Naive thymus-derived CD8-positive, alpha-beta T cell (primary cell): ENCODE measurements at regions not wholly inside any gene's neighbourhood (a gene's known extent, or its start where the extent isn't known, plus 50 kb on each side); places are given as distances from the start of the nearest gene placed in this dataset.

Experiments used
- ATAC-seq, 2 donors: fragments of 150-1000 bp; cut with Tn5 transposase in 1 of 2; sonication (Bioruptor Pico), chemical (Tn5 transposase) in 1 of 2; 1 replicate in 1 of 2; 2 replicates in 1 of 2; pipeline ENCODE4 v1.10.0; 2021; ENCODE audit warnings: mild to moderate bottlenecking in 2 of 2, moderate library complexity in 2 of 2
- POLR2A ChIA-PET: fragments of 350-600 bp; sonication (Branson Sonifier 250); formaldehyde crosslinking; loops from one replicate; lab custom pipeline; 2021; ENCODE audit warnings: antibody characterized with exemption; lab: Charles Lee
- DNase-seq, 10 donors: peaks; one replicate each; pipeline versions ENCODE4 v3.0.0 to v3.0.0-alpha.2; 2020 to 2022
- H3K27ac Mint-ChIP-seq, 10 donors: one replicate each; pipeline ENCODE4 v1.8.0; 2020 to 2022; ENCODE audit warnings: mild to moderate bottlenecking in 10 of 10, mixed read lengths in 10 of 10, moderate library complexity in 4 of 10, inconsistent platforms in 1 of 10
- H3K27me3 Mint-ChIP-seq, 5 donors: one replicate each; pipeline ENCODE4 v1.8.0; 2021 to 2022; ENCODE audit warnings: mixed read lengths in 5 of 5
- H3K36me3 Mint-ChIP-seq, 3 donors: one replicate each; pipeline ENCODE4 v1.8.0; 2020 to 2022; ENCODE audit warnings: mixed read lengths in 3 of 3, mild to moderate bottlenecking in 2 of 3, inconsistent platforms in 1 of 3
- H3K4me1 Mint-ChIP-seq, 4 donors: one replicate each; pipeline ENCODE4 v1.8.0; 2021 to 2022; ENCODE audit warnings: mixed read lengths in 4 of 4
- H3K4me3 Mint-ChIP-seq, 10 donors: one replicate each; pipeline ENCODE4 v1.8.0; 2020 to 2022; ENCODE audit warnings: mild to moderate bottlenecking in 10 of 10, mixed read lengths in 10 of 10, moderate library complexity in 6 of 10, inconsistent platforms in 1 of 10
- H3K9me3 Mint-ChIP-seq, 9 donors: one replicate each; pipeline ENCODE4 v1.8.0; 2020 to 2022; ENCODE audit warnings: mixed read lengths in 9 of 9, mild to moderate bottlenecking in 3 of 9, inconsistent platforms in 1 of 9, moderate library complexity in 1 of 9

DNA sequence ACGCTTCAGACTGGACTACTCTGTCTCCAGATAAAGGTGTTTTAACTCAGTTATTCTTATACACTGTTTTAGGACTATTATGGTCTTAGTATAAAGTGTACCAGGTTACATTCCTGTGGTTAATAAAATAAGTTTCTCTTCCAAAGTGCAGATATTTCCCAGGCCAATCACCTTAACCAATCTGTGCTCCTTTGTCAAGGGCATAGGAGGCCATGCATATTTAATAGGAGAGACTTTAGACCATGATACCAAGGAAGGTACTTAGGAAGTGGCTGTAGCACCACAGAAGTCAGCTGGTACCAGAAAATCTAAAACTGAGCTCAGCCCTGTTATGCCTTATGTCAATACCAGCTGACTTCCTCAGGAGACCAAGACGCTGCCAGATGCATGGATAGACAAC, 226.5 kb upstream of the TMEM72 start:
- peaks cover 0 to 9% (median 0%) of the 10 kb centered on the region in 5 donors for H3K27me3 Mint-ChIP-seq
- H3K4me3 Mint-ChIP-seq: no peak overlapping the region
- no peaks in the 10 kb centered on the region for H3K36me3 Mint-ChIP-seq
- H3K4me1 Mint-ChIP-seq: no peaks in the 10 kb centered on the region
- POLR2A ChIA-PET: no interaction called here
- ATAC-seq (no peak), DNase-seq (no peak)
- H3K27ac Mint-ChIP-seq: no peak overlapping the region
- no peaks in the 10 kb centered on the region for H3K9me3 Mint-ChIP-seq

DNA sequence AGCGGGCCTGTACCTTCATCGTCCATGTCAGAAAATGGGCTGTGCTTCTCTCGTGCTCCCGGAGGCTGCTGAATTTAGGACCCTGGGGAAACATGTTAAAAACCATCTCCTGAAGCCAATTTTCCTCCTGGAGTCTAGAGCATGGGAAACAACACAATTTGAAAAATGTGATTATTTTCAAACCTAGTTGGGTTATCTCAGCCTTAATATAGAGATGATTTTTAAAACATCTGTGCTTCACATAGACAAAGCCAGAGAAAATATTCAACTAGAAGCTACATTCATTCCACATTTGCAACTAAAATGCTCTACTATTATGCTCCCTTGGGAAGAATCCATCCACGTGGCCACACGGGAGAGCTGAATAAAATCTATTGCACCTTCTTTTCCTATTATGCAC, 225.9 kb upstream of the TMEM72 start:
- no peak for DNase-seq
- H3K27me3 Mint-ChIP-seq: peaks cover 0 to 11% (median 0%) of the 10 kb centered on the region in 5 donors
- H3K4me1 Mint-ChIP-seq: no peaks in the 10 kb centered on the region
- H3K36me3 Mint-ChIP-seq: no peaks in the 10 kb centered on the region
- no peak overlapping the region for H3K27ac Mint-ChIP-seq
- no peak overlapping the region for H3K4me3 Mint-ChIP-seq
- H3K9me3 Mint-ChIP-seq: no peaks in the 10 kb centered on the region
- POLR2A ChIA-PET: no interaction called here
- no peak for ATAC-seq

DNA sequence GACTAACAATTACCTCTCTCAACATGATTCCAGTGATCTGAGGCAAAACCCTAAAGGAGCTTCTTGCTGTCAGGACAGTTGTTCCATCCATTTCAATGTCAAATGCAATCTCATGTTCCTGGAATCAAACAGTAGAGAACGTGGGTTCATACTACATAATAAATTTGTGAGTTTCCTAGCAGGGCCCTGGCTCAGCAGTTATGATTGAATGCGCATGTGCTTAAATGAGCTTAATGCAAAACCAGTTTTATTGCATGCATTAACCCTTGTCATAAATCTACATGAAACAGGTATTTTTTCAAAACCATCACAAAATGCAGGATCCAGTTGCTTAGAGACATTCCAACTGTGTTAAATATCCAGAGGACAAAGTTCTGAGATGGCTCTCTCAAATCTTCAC, 225.4 kb upstream of the TMEM72 start:
- Mint-ChIP-seq H3K4me1 (no peaks in the 10 kb centered on the region), H3K36me3 (no peaks in the 10 kb centered on the region), H3K27ac (no peak overlapping the region), H3K9me3 (no peaks in the 10 kb centered on the region), H3K4me3 (no peak overlapping the region), H3K27me3 (peaks cover 0 to 10% (median 0%) of the 10 kb centered on the region in 5 donors)
- POLR2A ChIA-PET: no interaction called here
- ATAC-seq (no peak), DNase-seq (no peak)

DNA sequence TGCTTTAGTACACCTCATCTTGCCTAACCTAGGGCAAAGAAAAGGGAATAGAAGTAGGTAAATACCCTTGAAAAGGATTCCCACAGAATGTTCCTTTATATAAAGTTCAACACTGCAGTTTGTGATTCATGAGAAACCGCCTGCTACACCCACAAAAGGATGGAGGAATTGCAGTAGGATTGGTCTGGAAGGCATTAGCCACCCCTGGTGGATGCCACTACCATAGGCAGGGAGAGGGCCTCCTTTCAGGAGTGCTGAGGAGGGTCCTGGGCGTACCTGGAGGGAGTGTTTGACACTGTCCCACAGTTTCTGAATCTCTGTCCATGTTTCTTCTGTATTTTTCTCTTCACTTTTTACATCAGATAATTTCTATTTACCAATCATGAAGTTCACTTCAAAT, 221.8 kb upstream of the TMEM72 start:
- H3K27ac Mint-ChIP-seq: no peak overlapping the region
- no peak overlapping the region for H3K4me3 Mint-ChIP-seq
- H3K36me3 Mint-ChIP-seq: no peaks in the 10 kb centered on the region
- ATAC-seq (no peak), DNase-seq (no peak)
- H3K9me3 Mint-ChIP-seq: peaks cover 0 to 8% (median 0%) of the 10 kb centered on the region in 9 donors
- POLR2A ChIA-PET: no interaction called here
- no peaks in the 10 kb centered on the region for H3K4me1 Mint-ChIP-seq
- H3K27me3 Mint-ChIP-seq: peaks cover 0 to 9% (median 0%) of the 10 kb centered on the region in 5 donors

DNA sequence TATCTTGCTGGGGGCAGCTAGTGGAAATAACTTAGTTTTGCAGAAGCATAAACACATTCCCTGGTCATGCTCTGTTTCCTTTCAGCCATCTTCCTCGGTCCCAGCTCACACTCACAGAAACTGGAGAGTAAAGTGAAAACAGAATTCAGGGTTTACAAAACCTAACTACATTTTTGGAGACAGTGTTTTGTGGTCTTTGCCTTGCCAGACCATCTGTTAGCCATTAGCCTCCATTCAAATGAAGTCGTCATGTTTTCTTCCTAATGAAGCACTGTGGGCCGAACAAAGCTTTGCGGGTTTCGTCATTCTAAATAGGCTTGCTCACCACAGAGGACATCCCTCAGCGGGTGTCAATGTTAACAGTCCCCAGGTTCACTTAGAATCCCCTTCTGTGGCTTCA, 214.6 kb upstream of the TMEM72 start:
- H3K4me1 Mint-ChIP-seq: no peaks in the 10 kb centered on the region

DNA sequence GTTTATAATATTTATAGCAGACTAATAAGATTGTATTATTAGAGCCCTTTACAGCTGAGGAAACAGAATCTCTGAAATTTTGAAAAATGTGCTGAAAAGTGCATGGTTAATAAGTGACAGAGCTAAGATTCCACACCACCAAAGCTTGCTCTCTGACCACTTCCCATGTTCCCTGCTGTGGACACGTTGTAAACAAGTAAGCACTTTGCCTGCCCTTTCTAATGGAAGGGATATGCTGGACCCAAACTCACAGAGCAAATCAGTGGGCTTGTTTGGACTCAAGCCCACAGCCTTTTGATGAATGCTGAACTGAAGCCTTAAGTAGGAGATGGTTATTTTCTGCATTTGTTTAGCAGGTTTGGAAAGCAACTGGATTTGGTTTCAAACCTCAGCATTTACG, 214.0 kb upstream of the TMEM72 start:
- Mint-ChIP-seq H3K4me3 (no peak overlapping the region), H3K36me3 (peaks cover 0 to 3% (median 0%) of the 10 kb centered on the region in 3 donors), H3K9me3 (peaks cover 0 to 26% (median 7%) of the 10 kb centered on the region in 9 donors), H3K27me3 (no peaks in the 10 kb centered on the region), H3K27ac (no peak overlapping the region), H3K4me1 (no peaks in the 10 kb centered on the region)
- POLR2A ChIA-PET: no interaction called here
- DNase-seq (no peak), ATAC-seq (no peak)

More for the DNA sequence above, 214.6 kb upstream of the TMEM72 start:
- Mint-ChIP-seq H3K27me3 (no peaks in the 10 kb centered on the region), H3K27ac (no peak overlapping the region), H3K36me3 (peaks cover 0 to 3% (median 0%) of the 10 kb centered on the region in 3 donors), H3K9me3 (peaks cover 0 to 20% (median 8%) of the 10 kb centered on the region in 9 donors), H3K4me3 (no peak overlapping the region)
- POLR2A ChIA-PET: no interaction called here
- ATAC-seq (no peak), DNase-seq (no peak)

DNA sequence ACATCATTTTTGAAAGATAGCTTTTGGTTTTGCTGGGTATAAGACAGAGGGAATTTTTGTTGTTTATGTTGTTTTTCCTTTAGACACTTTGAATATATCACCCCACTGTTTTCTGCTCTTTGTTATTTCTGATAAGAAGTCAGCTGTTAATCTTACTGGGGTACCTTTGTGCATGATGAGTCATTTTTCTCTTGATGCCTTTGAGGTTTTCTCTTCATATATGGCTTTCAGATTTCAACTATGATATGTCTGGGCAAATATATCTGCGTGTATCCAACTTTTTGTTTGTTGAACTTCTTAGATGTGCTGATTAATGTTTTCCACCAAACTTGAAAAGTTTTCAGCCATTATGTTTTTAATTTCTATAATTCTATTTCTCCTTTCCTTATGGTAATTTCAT, 208.6 kb upstream of the TMEM72 start:
- POLR2A ChIA-PET: no interaction called here
- Mint-ChIP-seq H3K27ac (no peak overlapping the region), H3K27me3 (peaks cover 2 to 11% (median 6%) of the 10 kb centered on the region in 5 donors), H3K4me1 (no peaks in the 10 kb centered on the region), H3K9me3 (peaks cover 9 to 61% (median 27%) of the 10 kb centered on the region in 9 donors), H3K36me3 (peaks cover 0 to 31% (median 0%) of the 10 kb centered on the region in 3 donors), H3K4me3 (no peak overlapping the region)
- DNase-seq (no peak), ATAC-seq (no peak)

DNA sequence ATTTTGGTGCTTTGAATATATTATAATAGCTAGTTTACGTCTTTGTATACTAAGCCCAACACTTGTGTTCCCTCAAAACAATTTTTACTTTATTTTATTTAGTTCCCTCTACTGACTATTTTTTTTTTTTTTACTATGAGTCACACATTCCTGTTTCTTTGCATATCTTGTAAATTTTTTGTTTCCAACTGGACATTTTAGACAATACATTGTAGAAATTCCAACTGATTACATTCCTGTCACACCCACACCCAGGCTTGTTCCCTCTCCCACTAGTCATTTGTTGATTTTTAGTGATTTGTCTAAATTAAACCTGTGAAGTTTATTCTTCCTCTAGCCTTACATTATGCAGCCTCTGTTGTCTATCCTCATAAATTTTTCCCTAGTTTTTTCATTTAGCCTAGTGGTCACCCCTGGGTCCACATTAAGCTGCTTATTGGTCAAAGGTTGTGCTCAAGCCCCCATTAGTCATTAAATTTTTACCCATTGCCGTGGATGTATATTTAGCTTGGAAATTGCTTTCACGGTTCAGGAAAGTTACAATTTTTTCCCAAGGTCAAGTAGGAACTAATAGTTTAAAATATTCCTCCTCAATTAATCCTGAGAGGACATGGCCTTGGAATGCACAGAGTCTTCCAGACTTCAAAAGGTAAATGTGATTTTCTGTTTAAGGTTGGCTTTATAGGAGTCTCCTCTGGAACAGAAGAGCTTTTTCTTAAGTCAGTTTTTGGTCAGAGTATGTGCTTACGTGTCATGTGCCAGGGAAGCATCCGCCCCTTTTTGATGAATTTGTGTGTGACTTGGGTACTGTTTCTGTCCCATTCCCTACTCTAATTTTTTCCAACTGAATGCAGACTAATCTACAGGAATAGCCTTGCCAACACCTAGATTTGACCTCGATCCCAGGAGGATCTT, 207.6 kb upstream of the TMEM72 start:
- POLR2A ChIA-PET: no interaction called here
- no peak for DNase-seq
- H3K27ac Mint-ChIP-seq: no peak overlapping the region
- H3K4me3 Mint-ChIP-seq: no peak overlapping the region
- no peaks in the 10 kb centered on the region for H3K4me1 Mint-ChIP-seq
- peaks cover 2 to 18% (median 10%) of the 10 kb centered on the region in 5 donors for H3K27me3 Mint-ChIP-seq
- H3K9me3 Mint-ChIP-seq: peaks cover 9 to 61% (median 27%) of the 10 kb centered on the region in 9 donors
- no peak for ATAC-seq
- peaks cover 0 to 31% (median 0%) of the 10 kb centered on the region in 3 donors for H3K36me3 Mint-ChIP-seq

DNA sequence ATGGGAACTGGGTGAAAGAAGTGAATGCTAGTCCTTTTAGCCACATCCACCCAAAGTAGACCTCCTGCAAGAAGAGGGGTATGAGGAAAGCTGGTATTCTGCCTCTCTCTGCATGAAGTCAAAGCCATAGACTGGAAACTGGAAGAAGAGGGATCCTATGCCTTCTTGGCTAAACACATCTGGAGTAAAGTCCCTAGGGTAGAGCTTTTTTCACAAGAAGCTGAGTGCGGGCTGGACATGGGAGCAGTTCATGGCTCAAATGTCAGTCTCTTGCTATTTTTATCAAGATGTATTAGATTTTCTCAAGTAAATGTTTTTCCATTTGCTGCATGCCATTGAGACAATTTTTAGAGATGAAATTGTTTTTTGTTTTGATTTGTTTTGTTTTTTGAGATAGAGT, 206.5 kb upstream of the TMEM72 start:
- ATAC-seq (no peak), DNase-seq (no peak)
- peaks cover 0 to 31% (median 0%) of the 10 kb centered on the region in 3 donors for H3K36me3 Mint-ChIP-seq
- POLR2A ChIA-PET: no interaction called here
- H3K4me1 Mint-ChIP-seq: no peaks in the 10 kb centered on the region
- no peak overlapping the region for H3K27ac Mint-ChIP-seq
- H3K4me3 Mint-ChIP-seq: no peak overlapping the region
- H3K27me3 Mint-ChIP-seq: peaks cover 2 to 26% (median 11%) of the 10 kb centered on the region in 5 donors
- H3K9me3 Mint-ChIP-seq: peaks cover 9 to 60% (median 27%) of the 10 kb centered on the region in 9 donors

DNA sequence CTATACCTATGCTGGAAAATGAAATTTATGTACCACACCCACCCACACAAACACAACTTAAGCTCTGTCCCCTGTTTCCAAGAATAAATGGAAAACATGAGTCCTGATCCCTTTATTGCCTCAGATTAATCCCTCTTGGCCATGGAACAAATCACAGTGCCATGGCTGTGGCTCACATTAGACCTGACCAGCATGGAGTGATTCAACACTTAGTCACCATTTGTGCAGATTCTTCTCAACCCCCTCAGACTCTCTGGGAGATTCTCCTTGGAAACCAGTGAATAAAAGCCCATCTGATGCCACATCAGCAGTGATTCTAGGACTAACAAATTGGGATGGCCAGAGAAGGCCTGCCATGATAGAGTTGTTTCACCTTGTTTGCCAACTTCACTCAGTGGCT, 204.4 kb upstream of the TMEM72 start:
- Mint-ChIP-seq H3K4me3 (no peak overlapping the region), H3K27ac (no peak overlapping the region), H3K27me3 (peaks cover 3 to 26% (median 11%) of the 10 kb centered on the region in 5 donors), H3K4me1 (no peaks in the 10 kb centered on the region), H3K9me3 (peaks cover 9 to 39% (median 24%) of the 10 kb centered on the region in 9 donors), H3K36me3 (peaks cover 0 to 28% (median 0%) of the 10 kb centered on the region in 3 donors)
- DNase-seq: no peak
- no peak for ATAC-seq
- POLR2A ChIA-PET: no interaction called here

DNA sequence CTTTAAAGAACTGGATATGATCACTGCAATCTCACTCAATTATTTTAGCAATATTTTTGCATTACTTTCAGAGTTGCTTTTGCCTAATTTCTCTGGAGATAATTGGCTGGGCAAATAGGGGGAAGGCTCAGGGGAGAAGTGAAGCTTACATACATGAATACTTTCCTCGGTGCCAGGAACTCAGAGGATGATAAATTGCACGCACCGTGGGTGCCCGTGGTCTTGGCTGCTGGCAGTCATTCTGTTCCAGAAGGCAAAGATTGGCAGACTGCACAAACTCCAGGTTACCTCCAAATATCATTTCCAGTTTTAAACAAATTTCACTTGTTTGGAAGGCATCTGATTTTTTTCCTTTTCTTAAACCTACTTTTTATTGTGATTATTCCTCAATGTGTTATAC, 197.8 kb upstream of the TMEM72 start:
- Mint-ChIP-seq H3K9me3 (peaks cover 0 to 10% (median 2%) of the 10 kb centered on the region in 9 donors), H3K4me3 (no peak overlapping the region), H3K36me3 (no peaks in the 10 kb centered on the region), H3K27me3 (peaks cover 0 to 19% (median 8%) of the 10 kb centered on the region in 5 donors), H3K4me1 (no peaks in the 10 kb centered on the region), H3K27ac (no peak overlapping the region)
- ATAC-seq (no peak), DNase-seq (no peak)
- POLR2A ChIA-PET: no interaction called here

DNA sequence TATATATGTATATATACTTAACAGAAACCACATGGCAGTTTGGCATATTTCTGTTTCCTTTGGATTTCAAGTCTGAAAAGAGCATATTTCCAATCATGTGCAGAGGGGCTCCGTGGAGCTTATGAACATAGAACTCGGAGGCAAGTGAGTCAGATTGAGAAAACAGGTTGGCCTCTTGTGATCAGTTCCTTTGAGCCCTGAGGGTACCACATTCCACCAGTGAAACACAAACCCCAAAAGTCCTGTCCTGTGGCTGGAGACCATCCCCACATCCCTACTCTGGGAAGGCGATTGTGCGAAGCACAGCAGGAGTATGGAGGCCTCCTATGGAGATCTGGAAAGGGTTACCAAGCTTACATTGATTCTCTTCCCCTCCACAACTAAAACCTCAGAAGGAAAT, 196.7 kb upstream of the TMEM72 start:
- Mint-ChIP-seq H3K27me3 (peaks cover 2 to 9% (median 7%) of the 10 kb centered on the region in 5 donors), H3K36me3 (peaks cover 0 to 8% (median 0%) of the 10 kb centered on the region in 3 donors), H3K4me3 (no peak overlapping the region), H3K4me1 (no peaks in the 10 kb centered on the region), H3K27ac (no peak overlapping the region), H3K9me3 (peaks cover 0 to 21% (median 6%) of the 10 kb centered on the region in 9 donors)
- POLR2A ChIA-PET: no interaction called here
- ATAC-seq (no peak), DNase-seq (no peak)

DNA sequence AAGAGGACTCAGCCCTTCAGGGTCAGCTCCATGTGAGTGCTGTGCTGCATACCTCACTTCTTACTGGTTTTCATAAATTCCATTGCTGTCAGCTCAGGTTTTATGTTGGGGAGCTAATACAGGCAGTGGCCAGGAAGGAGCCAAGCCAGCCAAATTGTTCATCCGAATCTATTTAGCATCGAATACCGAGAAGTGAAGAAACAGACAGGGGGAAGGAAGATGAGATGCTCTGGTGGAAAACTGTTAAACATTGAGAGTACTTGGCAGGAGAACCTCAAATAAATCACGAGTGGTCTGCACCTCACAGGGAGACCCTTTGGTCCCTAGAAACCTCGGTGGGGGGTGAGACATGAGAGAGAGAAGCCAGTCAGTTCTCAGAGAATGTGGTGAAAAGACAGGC, 196.0 kb upstream of the TMEM72 start:
- no peak overlapping the region for H3K4me3 Mint-ChIP-seq
- POLR2A ChIA-PET: no interaction called here
- H3K36me3 Mint-ChIP-seq: peaks cover 0 to 8% (median 0%) of the 10 kb centered on the region in 3 donors
- H3K4me1 Mint-ChIP-seq: no peaks in the 10 kb centered on the region
- no peak overlapping the region for H3K27ac Mint-ChIP-seq
- no peak for DNase-seq
- no peak for ATAC-seq
- peaks cover 0 to 21% (median 8%) of the 10 kb centered on the region in 9 donors for H3K9me3 Mint-ChIP-seq
- peaks cover 1 to 9% (median 7%) of the 10 kb centered on the region in 5 donors for H3K27me3 Mint-ChIP-seq
